Erythroblast (primary cell): ENCODE measurements at regions not wholly inside any gene's neighbourhood (a gene's known extent, or its start where the extent isn't known, plus 50 kb on each side); places are given as distances from the start of the nearest gene placed in this dataset.

Experiments
- GATA1 ChIP-seq: IDR thresholded peaks from 2 replicates; pipeline ENCODE4 v1.6.1; 2011; ENCODE audit warnings: low read depth, mild to moderate bottlenecking, control low read depth, low read length, moderate library complexity
- POLR2A ChIP-seq: IDR thresholded peaks from 2 replicates; pipeline ENCODE4 v1.6.1; 2011; ENCODE audit warnings: mild to moderate bottlenecking, low read length

DNA sequence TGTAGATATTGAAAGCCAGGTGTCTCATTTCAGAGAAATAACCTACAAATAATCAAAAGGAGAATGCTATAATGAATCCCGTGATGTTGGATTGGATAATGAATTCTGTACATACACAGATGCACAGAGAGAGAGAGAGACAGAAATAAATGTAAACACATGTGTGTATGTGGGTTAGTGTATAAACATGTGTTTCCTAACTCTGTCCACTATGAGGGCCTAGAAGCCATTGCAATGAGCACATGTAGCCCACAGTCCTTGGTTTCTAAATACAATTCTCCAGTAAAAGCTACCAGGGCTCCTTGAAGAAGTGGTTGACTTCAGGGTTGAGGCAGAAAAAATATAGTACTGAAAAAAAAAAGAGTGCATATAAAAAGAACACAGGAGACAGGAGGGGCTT lies 109.5 kb downstream of the INHBB start:
- no peak for TF ChIP-seq POLR2A
- no peak for TF ChIP-seq GATA1
